Parathyroid adenoma (tissue), 2 donors: ENCODE measurements at regions not wholly inside any gene's neighbourhood (a gene's known extent, or its start where the extent isn't known, plus 50 kb on each side); places are given as distances from the start of the nearest gene placed in this dataset.

ENCODE experiments used
- H2AFZ ChIP-seq: fragments of 300-600 bp; sonication (generic); one replicate; pipeline ENCODE4 v1.7.0; 2017; ENCODE audit warnings: antibody characterized with exemption, mild to moderate bottlenecking
- H3K27ac ChIP-seq: fragments of 300-600 bp; sonication (generic); one replicate; pipeline ENCODE4 v1.7.0; 2017
- H3K27me3 ChIP-seq: fragments of 300-600 bp; sonication (generic); one replicate; pipeline ENCODE4 v1.7.0; 2017; ENCODE audit warnings: low read length; ENCODE audit not compliant: control insufficient read depth, insufficient read depth
- H3K36me3 ChIP-seq: fragments of 300-600 bp; sonication (generic); one replicate; pipeline ENCODE4 v1.7.0; 2017; ENCODE audit warnings: low read length; ENCODE audit not compliant: control insufficient read depth, insufficient read depth
- H3K4me1 ChIP-seq: fragments of 300-600 bp; sonication (generic); one replicate; pipeline ENCODE4 v1.7.0; 2017; ENCODE audit warnings: control low read depth
- H3K4me2 ChIP-seq: fragments of 300-600 bp; sonication (generic); one replicate; pipeline ENCODE4 v1.7.0; 2017; ENCODE audit warnings: low read length
- H3K4me3 ChIP-seq: fragments of 300-600 bp; sonication (generic); one replicate; pipeline ENCODE4 v1.7.0; 2017; ENCODE audit warnings: low read depth, low read length
- H3K79me2 ChIP-seq: fragments of 300-600 bp; sonication (generic); one replicate; pipeline ENCODE4 v1.7.0; 2017; ENCODE audit warnings: control low read depth
- H3K9ac ChIP-seq: fragments of 300-600 bp; sonication (generic); one replicate; pipeline ENCODE4 v1.7.0; 2017; ENCODE audit warnings: mild to moderate bottlenecking
- H3K9me3 ChIP-seq: fragments of 300-600 bp; sonication (generic); one replicate; pipeline ENCODE4 v1.7.0; 2017; ENCODE audit warnings: low read length; ENCODE audit not compliant: control insufficient read depth
- TF ChIP-seq, protein P1 (sequence below): fragments of 300-600 bp; sonication (generic); IDR thresholded peaks from one replicate; pipeline ENCODE4 v1.7.0; 2017; ENCODE audit warnings: antibody characterized with exemption, mild to moderate bottlenecking
- donor health status: primary hyperparathyroidism.

DNA sequence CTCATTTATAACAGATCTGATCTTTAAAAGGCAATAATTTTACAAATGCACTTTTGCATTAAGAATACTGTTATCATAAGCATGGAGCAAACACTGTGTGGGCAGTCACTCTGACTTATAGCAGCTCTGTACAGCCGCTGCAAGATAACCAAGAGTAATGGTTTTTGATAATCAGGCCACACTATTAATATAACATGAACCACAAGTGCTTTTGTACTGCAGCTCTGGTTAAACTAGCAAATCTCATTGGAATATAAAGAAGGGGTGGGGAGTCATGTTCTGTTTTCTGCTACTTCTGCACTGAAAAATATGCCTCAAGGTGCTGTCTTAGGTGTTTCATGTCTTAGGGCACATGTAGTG lies 357.4 kb downstream of the LMO4 start:
- no peaks in the 10 kb centered on the region for H3K9me3 ChIP-seq
- no peaks in the 10 kb centered on the region for H3K36me3 ChIP-seq
- H3K79me2 ChIP-seq, result no peaks in the 10 kb centered on the region
- no peak overlapping the region for H3K9ac ChIP-seq
- H3K27ac ChIP-seq, result no peak overlapping the region
- TF ChIP-seq, protein P1, sequence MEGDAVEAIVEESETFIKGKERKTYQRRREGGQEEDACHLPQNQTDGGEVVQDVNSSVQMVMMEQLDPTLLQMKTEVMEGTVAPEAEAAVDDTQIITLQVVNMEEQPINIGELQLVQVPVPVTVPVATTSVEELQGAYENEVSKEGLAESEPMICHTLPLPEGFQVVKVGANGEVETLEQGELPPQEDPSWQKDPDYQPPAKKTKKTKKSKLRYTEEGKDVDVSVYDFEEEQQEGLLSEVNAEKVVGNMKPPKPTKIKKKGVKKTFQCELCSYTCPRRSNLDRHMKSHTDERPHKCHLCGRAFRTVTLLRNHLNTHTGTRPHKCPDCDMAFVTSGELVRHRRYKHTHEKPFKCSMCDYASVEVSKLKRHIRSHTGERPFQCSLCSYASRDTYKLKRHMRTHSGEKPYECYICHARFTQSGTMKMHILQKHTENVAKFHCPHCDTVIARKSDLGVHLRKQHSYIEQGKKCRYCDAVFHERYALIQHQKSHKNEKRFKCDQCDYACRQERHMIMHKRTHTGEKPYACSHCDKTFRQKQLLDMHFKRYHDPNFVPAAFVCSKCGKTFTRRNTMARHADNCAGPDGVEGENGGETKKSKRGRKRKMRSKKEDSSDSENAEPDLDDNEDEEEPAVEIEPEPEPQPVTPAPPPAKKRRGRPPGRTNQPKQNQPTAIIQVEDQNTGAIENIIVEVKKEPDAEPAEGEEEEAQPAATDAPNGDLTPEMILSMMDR, result no peak
- no peak overlapping the region for H3K4me3 ChIP-seq
- H2AFZ ChIP-seq, result no peak overlapping the region
- no peaks in the 10 kb centered on the region for H3K27me3 ChIP-seq
- no peaks in the 10 kb centered on the region for H3K4me1 ChIP-seq
- H3K4me2 ChIP-seq, result no peak overlapping the region

DNA sequence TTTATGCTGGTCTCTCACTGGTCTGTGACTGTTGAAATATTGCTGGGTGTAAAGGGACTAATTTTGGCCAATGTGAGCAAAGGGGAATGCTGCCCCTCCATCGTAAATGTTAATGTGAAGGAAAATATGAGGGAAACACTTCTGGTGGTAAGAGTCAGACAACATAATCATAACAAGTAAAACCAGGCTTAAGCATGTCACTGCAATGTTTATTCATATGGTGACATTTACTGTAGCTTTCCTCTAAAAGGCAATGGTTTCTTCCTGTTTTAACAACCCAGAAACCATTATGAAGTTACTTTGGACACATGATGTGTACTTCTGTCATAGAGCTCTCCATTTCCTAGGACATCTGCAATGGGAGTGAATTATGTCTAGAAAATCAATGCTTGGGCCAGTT lies 358.0 kb downstream of the LMO4 start:
- Histone ChIP-seq H3K36me3 (no peaks in the 10 kb centered on the region), H2AFZ (no peak overlapping the region), H3K79me2 (no peaks in the 10 kb centered on the region), H3K4me3 (no peak overlapping the region), H3K9ac (no peak overlapping the region), H3K4me1 (no peaks in the 10 kb centered on the region), H3K9me3 (no peaks in the 10 kb centered on the region), H3K27ac (no peak overlapping the region), H3K4me2 (no peak overlapping the region), H3K27me3 (no peaks in the 10 kb centered on the region)
- TF ChIP-seq, protein P1, result no peak

GRCh38 chr1:87688136-87688535 lies 359.5 kb downstream of the LMO4 start:
- TF ChIP-seq, protein P1, result no peak
- Histone ChIP-seq H3K4me2 (no peak overlapping the region), H3K79me2 (no peaks in the 10 kb centered on the region), H3K36me3 (no peaks in the 10 kb centered on the region), H3K4me1 (no peaks in the 10 kb centered on the region), H3K27me3 (no peaks in the 10 kb centered on the region), H2AFZ (no peak overlapping the region), H3K27ac (no peak overlapping the region), H3K4me3 (no peak overlapping the region), H3K9ac (no peak overlapping the region), H3K9me3 (no peaks in the 10 kb centered on the region)

DNA sequence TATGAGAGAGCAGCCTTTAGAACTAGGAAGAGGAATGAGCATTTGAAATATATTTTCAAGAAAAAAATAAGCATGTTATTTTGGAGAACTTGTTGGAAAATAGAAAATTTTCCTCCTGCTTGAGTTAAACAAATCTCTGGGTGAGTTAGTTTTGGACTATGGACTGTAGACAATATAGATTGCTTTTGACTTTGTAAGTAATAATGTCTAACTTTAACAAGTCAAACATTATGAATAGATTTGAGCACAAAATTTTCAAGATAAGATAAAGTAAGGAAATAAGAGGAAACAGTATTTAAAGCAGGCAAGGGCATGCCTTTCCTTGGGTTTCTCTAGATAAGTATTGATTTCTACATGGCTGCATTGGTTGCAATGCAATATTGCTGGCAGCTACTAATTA lies 360.8 kb downstream of the LMO4 start:
- Histone ChIP-seq H3K36me3 (no peaks in the 10 kb centered on the region), H3K9me3 (no peaks in the 10 kb centered on the region), H3K27ac (no peak overlapping the region), H3K9ac (no peak overlapping the region), H3K27me3 (no peaks in the 10 kb centered on the region), H3K4me2 (no peak overlapping the region), H3K4me3 (no peak overlapping the region), H2AFZ (no peak overlapping the region), H3K79me2 (no peaks in the 10 kb centered on the region), H3K4me1 (no peaks in the 10 kb centered on the region)
- TF ChIP-seq, protein P1, result no peak

GRCh38 chr1:87696483-87696882 lies 367.8 kb downstream of the LMO4 start:
- no peak overlapping the region for H3K9ac ChIP-seq
- no peak overlapping the region for H3K4me2 ChIP-seq
- no peaks in the 10 kb centered on the region for H3K9me3 ChIP-seq
- H2AFZ ChIP-seq, result no peak overlapping the region
- H3K4me1 ChIP-seq, result no peaks in the 10 kb centered on the region
- no peak overlapping the region for H3K4me3 ChIP-seq
- TF ChIP-seq, protein P1, result no peak
- no peaks in the 10 kb centered on the region for H3K79me2 ChIP-seq
- H3K27ac ChIP-seq, result no peak overlapping the region
- no peaks in the 10 kb centered on the region for H3K36me3 ChIP-seq
- H3K27me3 ChIP-seq, result no peaks in the 10 kb centered on the region
